HepG2 (cell line): ENCODE measurements at regions not wholly inside any gene's neighbourhood (a gene's known extent, or its start where the extent isn't known, plus 50 kb on each side); places are given as distances from the start of the nearest gene placed in this dataset.
A peak's percentile ranks its signal among the peaks of the same experiment; 100 is the strongest.
"Not testable (repeated sequence)": the region's sequence is repeated elsewhere in the genome, so short reads cannot be mapped to it uniquely, and the experiment has no call there.

Experiments
- ATAC-seq: fragments of 200-7000 bp; cut with Tn5 transposase; 3 replicates; pipeline ENCODE4 v1.9.1; 2020; ENCODE audit warnings: mild to moderate bottlenecking, moderate library complexity
- BruUV-seq: library from RNA; stranded (reverse); fragments of 400-500 nt; replicated peaks from 2 replicates; lab custom pipeline; 2021; lab: Mats Ljungman, UMichigan
- CTCF ChIA-PET: fragments of 300-600 bp; formaldehyde crosslinking; extraction: SDS; loops from one replicate; lab custom pipeline; 2021; ENCODE audit warnings: low total read pairs, inconsistent platforms, low intra/inter-chr PET ratio; lab: Yijun Ruan, JAX
- POLR2A ChIA-PET: fragments of 350-600 bp; sonication (Branson Sonifier 250); formaldehyde crosslinking; loops from one replicate; lab custom pipeline; 2020; ENCODE audit warnings: antibody characterized with exemption, inconsistent platforms; lab: Yijun Ruan, JAX
- DNase-seq: peaks from one replicate; pipeline ENCODE4 v3.0.0-alpha.2; 2015; ENCODE audit warnings: low spot score
- FAIRE-seq: peaks from 3 replicates; lab custom pipeline; 2011; peaks lifted over from hg19 to GRCh38; lab: Jason Lieb, UNC
- H2AFZ ChIP-seq: one replicate; pipeline ENCODE4 v1.6.1; 2011; ENCODE audit warnings: low read length, inconsistent platforms
- H3K27ac ChIP-seq: fragments of 300-600 bp; 3 replicates; pipeline ENCODE4 v1.8.0; 2011; ENCODE audit warnings: mixed run types, mild to moderate bottlenecking, mixed read lengths, low read length, inconsistent platforms; ENCODE audit not compliant: insufficient read depth; ENCODE audit errors: extremely low read length
- H3K27me3 ChIP-seq, 2 experiments: fragments of 200-600 bp in 1 of 2; 2 replicates in 1 of 2; 3 replicates in 1 of 2; pipeline versions ENCODE4 v1.6.0 to v1.8.0; 2011; ENCODE audit warnings: low read length in 2 of 2, mild to moderate bottlenecking in 2 of 2, moderate library complexity in 2 of 2, inconsistent platforms in 1 of 2; ENCODE audit not compliant: insufficient read depth in 2 of 2, control insufficient read depth in 1 of 2
- H3K36me3 ChIP-seq, 2 experiments: fragments of 200-600 bp in 1 of 2; replicated peaks in 1 of 2; 2 replicates in 1 of 2; 3 replicates in 1 of 2; pipeline versions ENCODE4 v1.5.1 to v1.8.0; 2011; ENCODE audit warnings: low read length in 2 of 2, inconsistent platforms in 1 of 2; ENCODE audit not compliant: insufficient read depth in 2 of 2, control insufficient read depth in 1 of 2
- H3K4me1 ChIP-seq: 2 replicates; pipeline ENCODE4 v1.5.1; 2012; ENCODE audit warnings: low read length, inconsistent platforms; ENCODE audit not compliant: insufficient read depth
- H3K4me2 ChIP-seq: 2 replicates; pipeline ENCODE4 v1.6.0; 2011; ENCODE audit warnings: low read depth, low read length, inconsistent platforms
- H3K4me3 ChIP-seq, 3 experiments: fragments of 200-600 bp in 1 of 3; sonication (generic), shearing (Covaris generic) in 1 of 3; replicated peaks in 1 of 3; 2 replicates each; pipeline ENCODE4 v1.5.1; 2011 to 2016; ENCODE audit warnings: low read length in 3 of 3, inconsistent platforms in 2 of 3, low read depth in 2 of 3, mild to moderate bottlenecking in 2 of 3, control low read depth in 1 of 3, mixed read lengths in 1 of 3; ENCODE audit not compliant: insufficient read depth in 1 of 3
- H3K79me2 ChIP-seq: one replicate; pipeline ENCODE4 v1.6.1; 2011; ENCODE audit warnings: low read length, inconsistent platforms; ENCODE audit not compliant: insufficient read depth
- H3K9ac ChIP-seq: 2 replicates; pipeline ENCODE4 v1.6.0; 2011; ENCODE audit warnings: mild to moderate bottlenecking, low read depth, low read length, inconsistent platforms; ENCODE audit not compliant: insufficient read depth
- H3K9me3 ChIP-seq: 2 replicates; pipeline ENCODE4 v1.5.1; 2012; ENCODE audit warnings: mild to moderate bottlenecking, low read length
- H4K20me1 ChIP-seq: 2 replicates; pipeline ENCODE4 v1.6.0; 2011; ENCODE audit warnings: inconsistent platforms, mild to moderate bottlenecking, low read length, moderate library complexity; ENCODE audit not compliant: insufficient read depth
- BCL6 ChIP-seq: IDR thresholded peaks from 2 replicates; pipeline ENCODE4 v1.6.1; 2016; ENCODE audit warnings: missing genetic modification reagents, missing compliant biosample characterization
- WGBS: methylation state at CpG from one replicate; pipeline ENCODE4 v1.1.6; 2017; ENCODE audit warnings: low lambda C conversion rate; 5-methylcytosine and 5-hydroxymethylcytosine counted together
- in situ Hi-C: cut with HindIII; loops from 2 replicates; pipeline ENCODE4 v1.10.0; 2017; ENCODE audit warnings: low pct_unique_long_range_greater_than_20kb; ENCODE audit not compliant: extremely low pct_ligation_motif_present
- intact Hi-C: fragments of 100-400 bp; cut with micrococcal nuclease; formaldehyde crosslinking; loops from one replicate; pipeline ENCODE4 v1.10.0; 2022; ENCODE audit not compliant: unreplicated experiment

GRCh38 chr7:35940695-35941094 is 139.8 kb downstream of the SEPTIN7 start:
- H3K27ac ChIP-seq, H3K4me1 ChIP-seq, H3K79me2 ChIP-seq, H2AFZ ChIP-seq, H4K20me1 ChIP-seq, POLR2A ChIA-PET, FAIRE-seq, H3K4me3 ChIP-seq, H3K4me2 ChIP-seq, CTCF ChIA-PET, H3K9me3 ChIP-seq, H3K9ac ChIP-seq, H3K27me3 ChIP-seq, DNase-seq, in situ Hi-C loops, BruUV-seq, intact Hi-C loops, H3K36me3 ChIP-seq: not testable (repeated sequence)
- peak; percentile 88 for TF ChIP-seq BCL6
- ATAC-seq = peak; percentile 63
- WGBS = 44% methylated on average over 8 of the region's 8 CpGs

GRCh38 chr7:35945621-35946020 is 144.8 kb downstream of the SEPTIN7 start:
- H3K9ac ChIP-seq, H2AFZ ChIP-seq, H3K27me3 ChIP-seq, BruUV-seq, in situ Hi-C loops, H3K4me2 ChIP-seq, H3K4me3 ChIP-seq, H3K9me3 ChIP-seq, intact Hi-C loops, H3K27ac ChIP-seq, CTCF ChIA-PET, FAIRE-seq, DNase-seq, H3K36me3 ChIP-seq, POLR2A ChIA-PET, H3K79me2 ChIP-seq, H4K20me1 ChIP-seq, ATAC-seq, H3K4me1 ChIP-seq: not testable (repeated sequence)

GRCh38 chr7:35955735-35956134 is 154.9 kb downstream of the SEPTIN7 start:
- WGBS = 65% methylated on average over 12 of the region's 13 CpGs
- H3K79me2 ChIP-seq, BruUV-seq, H3K27me3 ChIP-seq, H3K36me3 ChIP-seq, intact Hi-C loops, FAIRE-seq, CTCF ChIA-PET, ATAC-seq, POLR2A ChIA-PET, H3K4me1 ChIP-seq, H3K9me3 ChIP-seq, H3K9ac ChIP-seq, H3K4me2 ChIP-seq, H2AFZ ChIP-seq, H3K27ac ChIP-seq, H3K4me3 ChIP-seq, in situ Hi-C loops, H4K20me1 ChIP-seq, DNase-seq: not testable (repeated sequence)

GRCh38 chr7:35956988-35957387 is 156.1 kb downstream of the SEPTIN7 start:
- DNase-seq, H3K27me3 ChIP-seq, ATAC-seq, BruUV-seq, POLR2A ChIA-PET, H2AFZ ChIP-seq, H3K27ac ChIP-seq, H3K79me2 ChIP-seq, H3K4me2 ChIP-seq, FAIRE-seq, H3K4me1 ChIP-seq, H3K9ac ChIP-seq, H3K36me3 ChIP-seq, CTCF ChIA-PET, H3K9me3 ChIP-seq, H4K20me1 ChIP-seq, intact Hi-C loops, in situ Hi-C loops, H3K4me3 ChIP-seq: not testable (repeated sequence)
- WGBS = 53% methylated on average over 3 of the region's 3 CpGs
